ENCODE measurements at regions not wholly inside any gene's neighbourhood (a gene's known extent, or its start where the extent isn't known, plus 50 kb on each side); places are given as distances from the start of the nearest gene placed in this dataset.

- TF ChIP-seq CTCF (IDR thresholded peaks at IDR 0.05) (no peak), POLR2A (IDR thresholded peaks at IDR 0.05) (no peak)
Measured at GRCh38 chr10:130623680-130624267, 487.6 kb downstream of the GLRX3 start.
